ENCODE measurements at regions not wholly inside any gene's neighbourhood (a gene's known extent, or its start where the extent isn't known, plus 50 kb on each side); places are given as distances from the start of the nearest gene placed in this dataset.

DNA sequence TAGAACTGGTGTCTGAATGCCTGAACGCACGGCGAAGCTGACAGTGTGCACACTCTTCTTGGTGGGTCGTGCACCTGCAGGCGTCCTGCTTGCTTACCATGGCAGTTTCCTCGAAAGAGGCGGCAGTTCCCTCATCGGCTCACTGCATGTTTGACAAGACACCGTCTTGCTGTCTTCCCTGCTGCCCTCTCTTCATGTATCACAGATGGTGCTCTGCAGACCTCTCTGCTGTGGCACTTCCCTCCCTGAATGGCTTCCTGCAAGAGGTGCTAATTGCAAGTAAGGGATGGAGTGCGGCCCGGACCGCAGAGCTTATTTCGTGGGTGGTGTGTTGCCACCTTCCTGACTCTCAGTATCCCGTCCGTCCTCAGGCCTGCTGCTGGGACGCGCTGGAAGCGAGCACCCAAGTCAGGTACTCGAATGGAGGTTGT is 156.7 kb upstream of the RTL1 start:
- Histone ChIP-seq H3K9me3 (peaks cover 0 to 4% (median 0%) of the 10 kb centered on the region in 4 donors), H3K4me1 (no peaks in the 10 kb centered on the region), H3K4me3 (no peak overlapping the region), H3K27me3 (peaks cover 0 to 10% (median 0%) of the 10 kb centered on the region in 3 donors), H3K36me3 (peaks cover 0 to 7% (median 0%) of the 10 kb centered on the region in 4 donors), H3K27ac (no peak overlapping the region)
- TF ChIP-seq, protein P1, sequence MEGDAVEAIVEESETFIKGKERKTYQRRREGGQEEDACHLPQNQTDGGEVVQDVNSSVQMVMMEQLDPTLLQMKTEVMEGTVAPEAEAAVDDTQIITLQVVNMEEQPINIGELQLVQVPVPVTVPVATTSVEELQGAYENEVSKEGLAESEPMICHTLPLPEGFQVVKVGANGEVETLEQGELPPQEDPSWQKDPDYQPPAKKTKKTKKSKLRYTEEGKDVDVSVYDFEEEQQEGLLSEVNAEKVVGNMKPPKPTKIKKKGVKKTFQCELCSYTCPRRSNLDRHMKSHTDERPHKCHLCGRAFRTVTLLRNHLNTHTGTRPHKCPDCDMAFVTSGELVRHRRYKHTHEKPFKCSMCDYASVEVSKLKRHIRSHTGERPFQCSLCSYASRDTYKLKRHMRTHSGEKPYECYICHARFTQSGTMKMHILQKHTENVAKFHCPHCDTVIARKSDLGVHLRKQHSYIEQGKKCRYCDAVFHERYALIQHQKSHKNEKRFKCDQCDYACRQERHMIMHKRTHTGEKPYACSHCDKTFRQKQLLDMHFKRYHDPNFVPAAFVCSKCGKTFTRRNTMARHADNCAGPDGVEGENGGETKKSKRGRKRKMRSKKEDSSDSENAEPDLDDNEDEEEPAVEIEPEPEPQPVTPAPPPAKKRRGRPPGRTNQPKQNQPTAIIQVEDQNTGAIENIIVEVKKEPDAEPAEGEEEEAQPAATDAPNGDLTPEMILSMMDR (IDR thresholded peaks at IDR 0.05), result no peak
- no peak for TF ChIP-seq POLR2AphosphoS5 (IDR thresholded peaks at IDR 0.05)
- no peak for TF ChIP-seq EP300 (IDR thresholded peaks at IDR 0.05)
- TF ChIP-seq POLR2A (IDR thresholded peaks at IDR 0.05), result no peak
- intact Hi-C loops (cut with DNase I; ENCODE audit: low total_unique reads), result no loop called here
- no peak for DNase-seq
- 89 to 93% (median 91%) methylated on average over 14 to 19 of the region's 19 CpGs for WGBS, 5 donors

DNA sequence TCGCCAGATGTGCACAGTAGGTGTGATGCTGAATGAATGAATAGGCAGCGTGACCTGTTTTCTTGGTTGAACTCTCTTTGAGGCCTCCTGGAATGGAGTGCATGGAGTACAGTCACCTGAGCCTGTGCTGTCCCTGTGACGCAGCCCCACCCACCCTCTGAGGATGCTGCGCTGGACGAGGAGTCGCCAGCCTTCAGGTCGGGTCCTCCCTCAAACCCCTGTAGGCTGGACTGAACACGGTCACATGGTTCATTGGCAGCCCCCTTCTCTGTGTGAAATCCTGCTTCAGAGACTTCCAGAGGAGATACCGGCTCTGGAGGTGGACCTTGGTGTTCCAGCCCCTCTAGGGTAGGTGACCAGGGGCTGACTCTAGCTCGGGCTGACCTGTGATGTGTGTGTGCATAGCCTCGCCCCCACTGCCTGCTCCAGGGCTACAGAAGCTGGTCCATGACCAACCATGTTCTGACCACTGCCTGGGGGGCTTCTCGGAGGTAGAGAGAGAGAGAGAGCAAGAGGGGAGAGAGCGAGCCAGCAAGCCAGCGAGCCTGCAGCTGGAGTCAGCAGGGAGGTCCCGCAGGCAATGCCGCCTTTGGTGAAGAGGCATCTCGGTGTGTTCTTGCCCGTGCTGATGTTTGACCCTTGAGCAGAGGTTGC is 158.0 kb upstream of the RTL1 start:
- Histone ChIP-seq H3K36me3 (no peaks in the 10 kb centered on the region), H3K9me3 (peaks cover 0 to 4% (median 0%) of the 10 kb centered on the region in 4 donors), H3K27me3 (peaks cover 0 to 10% (median 0%) of the 10 kb centered on the region in 3 donors), H3K4me1 (no peaks in the 10 kb centered on the region), H3K4me3 (no peak overlapping the region), H3K27ac (no peak overlapping the region)
- no peak for DNase-seq
- intact Hi-C loops (cut with DNase I; ENCODE audit: low total_unique reads), result no loop called here
- 82 to 87% (median 85%) methylated on average over 18 of the region's 18 CpGs for WGBS, 5 donors
- no peak for TF ChIP-seq POLR2AphosphoS5 (IDR thresholded peaks at IDR 0.05)
- TF ChIP-seq, protein P1 (IDR thresholded peaks at IDR 0.05), result no peak
- TF ChIP-seq POLR2A (IDR thresholded peaks at IDR 0.05), result no peak
- TF ChIP-seq EP300 (IDR thresholded peaks at IDR 0.05), result no peak

DNA sequence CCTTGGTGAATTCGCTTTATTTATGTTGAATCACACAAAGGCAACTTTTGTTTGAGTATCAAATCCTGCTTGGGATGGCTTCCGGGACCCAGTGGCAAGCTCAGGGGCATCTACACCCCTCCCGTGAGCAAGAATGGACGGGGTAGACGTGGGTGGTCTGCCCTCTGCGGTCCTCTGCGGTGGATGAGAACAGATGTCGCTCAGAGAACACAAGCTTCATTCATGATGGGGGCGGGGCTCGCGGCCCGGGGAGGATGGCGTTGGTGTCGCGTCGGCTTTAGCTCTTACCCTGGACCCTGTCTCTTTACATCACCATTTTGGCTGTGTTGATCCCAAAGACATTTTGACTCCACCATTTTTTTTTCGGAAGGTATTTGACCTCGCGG is 158.5 kb upstream of the RTL1 start:
- TF ChIP-seq, protein P1 (IDR thresholded peaks at IDR 0.05), result no peak
- no peak for TF ChIP-seq EP300 (IDR thresholded peaks at IDR 0.05)
- no peak for TF ChIP-seq POLR2A (IDR thresholded peaks at IDR 0.05)
- TF ChIP-seq POLR2AphosphoS5 (IDR thresholded peaks at IDR 0.05), result no peak

DNA sequence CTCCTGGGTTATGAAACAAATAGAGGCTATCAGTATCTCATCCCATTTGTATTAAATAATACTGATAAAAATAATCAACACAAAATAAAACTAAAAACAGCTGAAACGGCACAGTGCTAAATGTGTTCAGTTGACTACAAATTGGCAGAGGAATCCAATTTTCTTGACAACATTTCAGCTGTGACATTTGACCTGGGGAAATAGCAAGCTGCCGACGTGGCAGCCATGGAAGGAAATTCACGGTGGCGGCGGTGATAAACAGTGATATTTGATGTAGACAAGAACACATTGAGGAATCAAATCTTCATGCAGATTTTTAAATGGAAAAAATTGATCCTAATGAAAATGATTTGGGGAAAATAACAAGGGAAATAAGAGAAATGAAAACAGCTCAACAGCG is 159.1 kb upstream of the RTL1 start:
- intact Hi-C loops (cut with DNase I; ENCODE audit: low total_unique reads), result no loop called here
- Histone ChIP-seq H3K9me3 (peaks cover 0 to 1% (median 0%) of the 10 kb centered on the region in 4 donors), H3K36me3 (no peaks in the 10 kb centered on the region), H3K27ac (no peak overlapping the region), H3K4me3 (no peak overlapping the region), H3K4me1 (no peaks in the 10 kb centered on the region), H3K27me3 (peaks cover 0 to 10% (median 0%) of the 10 kb centered on the region in 3 donors)
- DNase-seq, result no peak
- WGBS, 5 donors, result 64 to 82% (median 70%) methylated on average over 7 of the region's 7 CpGs
- TF ChIP-seq EP300 (IDR thresholded peaks at IDR 0.05), result no peak
- TF ChIP-seq, protein P1 (IDR thresholded peaks at IDR 0.05), result no peak
- TF ChIP-seq POLR2AphosphoS5 (IDR thresholded peaks at IDR 0.05), result no peak
- TF ChIP-seq POLR2A (IDR thresholded peaks at IDR 0.05), result no peak

More for the DNA sequence above, 158.5 kb upstream of the RTL1 start:
- no peak overlapping the region for H3K4me3 ChIP-seq
- peaks cover 0 to 10% (median 0%) of the 10 kb centered on the region in 3 donors for H3K27me3 ChIP-seq
- peaks cover 0 to 4% (median 0%) of the 10 kb centered on the region in 4 donors for H3K9me3 ChIP-seq
- intact Hi-C loops (cut with DNase I; ENCODE audit: low total_unique reads), result no loop called here
- no peak overlapping the region for H3K27ac ChIP-seq
- H3K4me1 ChIP-seq, result no peaks in the 10 kb centered on the region
- 81 to 87% (median 83%) methylated on average over 19 of the region's 19 CpGs for WGBS, 5 donors
- DNase-seq, result peak in 1 of 2 donors; percentile 57
- H3K36me3 ChIP-seq, result no peaks in the 10 kb centered on the region
